Ammon's horn (tissue), 1 donor: ENCODE measurements at regions not wholly inside any gene's neighbourhood (a gene's known extent, or its start where the extent isn't known, plus 50 kb on each side); places are given as distances from the start of the nearest gene placed in this dataset.

Experiments used
- DNase-seq: peaks from one replicate; pipeline ENCODE4 v3.0.0-alpha.2; 2016; ENCODE audit warnings: low spot score

GRCh38 chr4:45640281-45640680 lies 483.6 kb downstream of the GABRG1 start:
- no peak for DNase-seq

- no peak for DNase-seq
These were observed 485.2 kb downstream of the GABRG1 start for GRCh38 chr4:45638641-45639040.

GRCh38 chr4:45636175-45636574 lies 487.7 kb downstream of the GABRG1 start:
- no peak for DNase-seq

GRCh38 chr4:45629717-45630116 lies 494.1 kb downstream of the GABRG1 start:
- peak; percentile 53 for DNase-seq

- DNase-seq = no peak
These were observed 501.9 kb downstream of the GABRG1 start for GRCh38 chr4:45621971-45622370.

GRCh38 chr4:45620808-45621207 lies 503.0 kb downstream of the GABRG1 start:
- no peak for DNase-seq

- no peak for DNase-seq
These were observed 527.3 kb downstream of the GABRG1 start for GRCh38 chr4:45596379-45597101.

GRCh38 chr4:45580334-45580733 lies 543.5 kb downstream of the GABRG1 start:
- no peak for DNase-seq

- DNase-seq = no peak
These were observed 545.0 kb downstream of the GABRG1 start for GRCh38 chr4:45578874-45579273.

GRCh38 chr4:45576275-45576674 lies 547.6 kb downstream of the GABRG1 start:
- no peak for DNase-seq

- no peak for DNase-seq
These were observed 554.2 kb downstream of the GABRG1 start for GRCh38 chr4:45569619-45570018.

- no peak for DNase-seq
These were observed 555.2 kb downstream of the GABRG1 start for GRCh38 chr4:45568694-45569093.

- DNase-seq = no peak
These were observed 556.8 kb downstream of the GABRG1 start for GRCh38 chr4:45566896-45567603.

GRCh38 chr4:45554423-45554822 lies 569.4 kb downstream of the GABRG1 start:
- peak; percentile 9 for DNase-seq

- no peak for DNase-seq
These were observed 573.0 kb downstream of the GABRG1 start for GRCh38 chr4:45550766-45551366.

- no peak for DNase-seq
These were observed 584.6 kb downstream of the GABRG1 start for GRCh38 chr4:45539142-45539814.

- DNase-seq = no peak
These were observed 593.4 kb downstream of the GABRG1 start for GRCh38 chr4:45530498-45530897.

- no peak for DNase-seq
These were observed 596.7 kb downstream of the GABRG1 start for GRCh38 chr4:45527160-45527559.

GRCh38 chr4:45518832-45519231 lies 605.0 kb downstream of the GABRG1 start:
- DNase-seq = no peak

- DNase-seq = no peak
These were observed 621.4 kb downstream of the GABRG1 start for GRCh38 chr4:45502471-45502870.

GRCh38 chr4:45484740-45485139 lies 639.1 kb downstream of the GABRG1 start:
- DNase-seq = no peak

GRCh38 chr4:45482346-45482745 lies 641.5 kb downstream of the GABRG1 start:
- DNase-seq = no peak

GRCh38 chr4:45477311-45477733 lies 646.5 kb downstream of the GABRG1 start:
- no peak for DNase-seq
